HG03575 (cell line): ENCODE measurements at regions not wholly inside any gene's neighbourhood (a gene's known extent, or its start where the extent isn't known, plus 50 kb on each side); places are given as distances from the start of the nearest gene placed in this dataset.

ENCODE experiments used
- ATAC-seq: cut with Tn5 transposase; IDR thresholded peaks from one replicate; pipeline ENCODE4 v1.9.1; 2021; ENCODE audit not compliant: unreplicated experiment, insufficient number of reproducible peaks, low FRiP score; ENCODE audit errors: extremely low read depth

DNA sequence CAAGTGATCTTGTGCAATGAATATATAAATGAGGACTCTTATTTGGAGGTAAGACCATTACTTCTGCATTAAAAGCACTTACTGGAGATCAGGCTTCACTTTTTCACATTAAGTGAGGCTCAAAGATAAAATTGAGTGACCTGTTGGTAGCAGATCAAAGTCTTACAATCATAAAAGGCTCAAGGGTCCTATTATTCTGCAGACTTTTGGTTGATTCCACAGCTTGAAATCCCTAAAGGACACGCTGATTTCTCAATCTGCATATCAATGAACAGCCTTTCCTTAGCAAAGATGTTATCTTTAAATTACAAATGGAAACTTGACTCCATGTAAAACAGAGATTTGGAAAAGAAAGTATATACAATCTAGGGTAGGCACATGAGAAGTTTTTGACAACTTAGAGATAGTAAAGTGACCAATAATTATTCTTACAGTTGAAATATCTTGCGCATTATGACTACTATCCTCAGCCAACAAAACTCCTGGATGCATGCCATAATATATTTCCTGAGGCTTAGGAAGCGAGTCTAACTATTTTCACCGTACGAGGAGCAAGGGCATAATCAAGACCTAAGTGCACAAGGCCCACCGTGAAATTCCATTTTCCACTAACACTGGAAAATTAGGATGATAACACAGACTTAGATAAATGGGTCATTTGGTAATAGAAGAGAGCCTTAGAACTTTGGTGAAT is 640.7 kb downstream of the LIG4 start:
- no peak for ATAC-seq

DNA sequence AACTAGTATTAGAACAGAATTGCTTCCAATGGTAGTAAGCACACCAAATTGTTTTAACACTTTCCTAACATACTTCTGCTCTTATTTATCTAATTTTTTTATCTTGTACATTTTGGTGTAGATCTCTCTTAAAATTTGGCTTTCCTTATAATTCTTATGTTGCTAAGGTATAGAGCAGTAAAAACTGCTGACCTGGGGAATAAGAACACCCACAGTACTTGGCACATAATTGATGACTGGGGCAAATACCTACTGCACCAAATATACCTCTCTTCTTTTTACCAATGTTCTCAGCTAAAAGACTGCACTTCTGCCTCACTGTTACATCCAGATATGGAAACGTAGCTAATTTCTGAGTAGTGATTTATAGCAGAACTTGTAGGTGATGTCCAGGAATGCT is 642.2 kb downstream of the LIG4 start:
- ATAC-seq, result no peak

DNA sequence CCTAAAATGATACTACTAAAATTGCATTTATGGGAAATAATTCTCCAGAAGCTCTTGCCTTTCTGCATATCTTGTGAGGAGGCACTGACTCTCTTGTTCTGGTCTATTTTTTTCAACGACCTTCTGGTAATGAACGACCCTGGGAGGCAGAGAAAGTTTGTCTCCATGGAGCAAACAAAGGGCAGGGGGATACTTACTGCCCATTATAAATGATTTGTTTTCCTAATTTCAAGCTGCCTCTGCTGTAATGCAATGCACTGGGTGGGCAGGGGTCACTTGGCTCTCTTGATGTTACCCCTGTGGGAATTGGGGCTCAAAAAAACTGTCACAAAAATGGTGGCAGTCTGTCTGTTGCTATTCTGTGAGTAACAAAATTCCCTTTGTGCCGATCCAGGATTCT is 643.2 kb downstream of the LIG4 start:
- ATAC-seq, result no peak

GRCh38 chr13:107568181-107568580 is 647.2 kb downstream of the LIG4 start:
- ATAC-seq, result no peak

- ATAC-seq, result no peak
Observed at GRCh38 chr13:107563099-107563925, 652.0 kb downstream of the LIG4 start.

- no peak for ATAC-seq
Observed at GRCh38 chr13:107562203-107562602, 653.1 kb downstream of the LIG4 start.

- ATAC-seq, result no peak
Observed at GRCh38 chr13:107554460-107554859, 660.9 kb downstream of the LIG4 start.

DNA sequence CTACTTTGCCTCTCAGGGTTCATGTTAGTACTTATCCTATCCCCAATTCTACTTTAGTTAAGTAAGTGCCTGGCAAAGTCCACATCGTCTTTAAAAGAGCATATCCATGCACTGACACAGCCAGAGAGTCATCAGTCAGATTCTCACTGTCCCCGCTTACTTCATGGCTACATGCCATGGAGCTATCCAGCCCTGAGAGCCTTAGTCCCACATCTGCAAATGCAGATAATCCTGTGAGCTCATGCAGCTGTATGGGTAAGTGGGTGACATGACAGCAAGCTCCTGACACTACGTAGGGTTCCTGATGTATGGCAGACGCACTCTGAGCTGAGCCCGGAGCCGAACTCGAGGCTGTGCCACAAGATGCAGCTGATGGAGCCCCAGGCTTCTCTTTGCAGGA is 661.5 kb downstream of the LIG4 start:
- ATAC-seq, result no peak

- no peak for ATAC-seq
Observed at GRCh38 chr13:107551521-107551920, 663.8 kb downstream of the LIG4 start.

DNA sequence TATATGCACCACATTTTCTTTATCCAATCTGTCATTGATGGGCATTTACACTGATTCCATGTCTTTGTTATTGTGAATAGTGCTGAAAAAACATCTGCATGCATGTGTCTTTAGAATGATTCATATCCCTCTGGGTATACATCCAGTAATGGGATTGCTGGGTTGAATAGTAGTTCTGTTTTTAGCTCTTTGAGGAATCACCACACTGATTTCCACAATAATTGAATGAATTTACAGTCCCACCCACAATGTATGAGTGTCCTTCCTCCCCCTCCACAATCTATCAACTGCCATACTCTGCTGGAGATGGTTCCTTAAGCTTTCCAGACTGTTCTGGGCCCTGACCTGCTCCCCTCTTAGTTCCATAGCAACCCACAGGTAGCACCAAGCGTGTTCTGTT is 667.0 kb downstream of the LIG4 start:
- ATAC-seq, result no peak

DNA sequence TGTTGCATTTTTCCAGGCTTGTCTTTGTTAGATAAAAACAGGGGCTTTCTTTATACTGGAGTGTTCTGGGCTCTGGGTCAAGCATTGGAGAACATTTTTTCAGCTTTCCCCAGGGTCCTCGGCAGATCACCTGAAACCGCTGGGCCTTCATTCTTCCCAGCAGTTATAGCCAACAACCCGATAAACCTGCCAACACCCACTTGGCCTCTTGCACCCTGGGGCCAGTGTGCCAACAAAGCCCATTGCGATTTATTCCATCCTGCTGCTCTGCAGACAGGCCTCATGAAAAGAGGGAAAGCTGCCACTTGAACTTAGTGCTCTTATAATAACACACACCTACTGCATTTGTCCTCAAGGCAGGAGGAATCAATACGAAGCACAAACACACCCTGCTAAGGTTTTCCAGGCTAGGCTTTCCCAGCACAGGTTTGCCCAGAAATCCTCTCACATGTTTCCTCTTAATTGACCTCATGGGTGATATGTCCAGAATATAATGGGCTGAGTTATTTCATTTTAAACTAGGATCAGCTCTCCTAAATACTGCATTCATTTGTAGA is 669.3 kb downstream of the LIG4 start:
- ATAC-seq, result no peak

GRCh38 chr13:107534548-107534947 is 680.8 kb downstream of the LIG4 start:
- ATAC-seq, result no peak

- no peak for ATAC-seq
Observed at GRCh38 chr13:107531816-107532215, 683.5 kb downstream of the LIG4 start.

GRCh38 chr13:107531180-107531579 is 684.2 kb downstream of the LIG4 start:
- ATAC-seq, result no peak

- no peak for ATAC-seq
Observed at GRCh38 chr13:107529035-107529434, 686.3 kb downstream of the LIG4 start.

DNA sequence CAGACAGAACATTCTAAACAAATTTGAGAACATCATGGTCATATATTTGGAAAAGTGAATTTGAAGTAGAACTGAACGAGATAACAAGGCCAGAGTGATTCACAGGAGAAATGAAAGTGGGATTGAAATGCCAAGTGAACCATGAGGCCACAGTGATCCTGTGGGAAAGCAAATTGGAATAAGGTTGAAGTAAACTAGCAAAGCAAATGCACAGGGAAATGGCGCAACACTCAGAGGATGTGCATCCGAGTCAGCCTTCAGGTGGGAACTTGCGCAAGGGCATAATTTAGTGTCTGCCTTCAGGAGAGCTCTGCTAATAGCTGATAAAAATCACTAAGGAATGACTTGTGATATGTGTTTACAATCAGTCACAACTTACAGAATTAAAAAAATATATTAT is 696.6 kb downstream of the LIG4 start:
- ATAC-seq, result no peak

DNA sequence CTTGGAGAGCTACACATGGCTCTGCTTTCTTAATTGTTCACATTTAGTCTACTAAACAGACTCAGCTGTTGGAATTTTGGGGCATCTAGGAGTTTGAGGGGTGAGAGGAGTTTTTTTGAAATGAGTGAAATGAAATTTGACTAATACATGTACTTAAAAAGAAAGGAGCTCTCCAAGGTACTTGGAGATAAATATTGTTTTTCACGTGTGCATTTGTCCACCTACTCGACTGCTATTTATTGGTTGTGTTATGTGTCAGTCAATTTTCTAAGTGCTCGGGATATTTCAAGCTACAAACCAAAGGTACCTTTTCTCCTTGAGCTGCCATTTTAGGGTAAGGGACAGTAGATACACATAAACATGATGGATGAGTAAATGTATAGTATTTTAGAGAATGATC is 697.0 kb downstream of the LIG4 start:
- no peak for ATAC-seq

DNA sequence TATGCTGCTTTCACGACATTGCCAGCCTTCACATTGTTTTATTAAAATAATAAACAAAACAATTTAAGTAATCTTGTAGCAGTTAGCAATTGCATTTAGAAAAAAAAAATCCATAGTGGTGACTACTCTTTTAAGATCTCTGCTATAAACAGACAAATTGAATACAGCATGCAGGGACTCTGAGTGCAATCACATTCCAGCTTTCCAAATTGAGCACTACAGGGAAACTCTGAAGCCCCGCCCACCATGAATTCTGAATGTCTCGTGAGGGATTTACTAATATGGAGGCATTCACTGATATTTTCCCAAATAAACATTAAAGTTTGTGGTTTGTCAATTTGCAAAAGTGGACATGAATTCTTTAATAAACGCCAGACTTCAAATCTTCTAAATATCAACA is 698.8 kb downstream of the LIG4 start:
- ATAC-seq, result no peak

DNA sequence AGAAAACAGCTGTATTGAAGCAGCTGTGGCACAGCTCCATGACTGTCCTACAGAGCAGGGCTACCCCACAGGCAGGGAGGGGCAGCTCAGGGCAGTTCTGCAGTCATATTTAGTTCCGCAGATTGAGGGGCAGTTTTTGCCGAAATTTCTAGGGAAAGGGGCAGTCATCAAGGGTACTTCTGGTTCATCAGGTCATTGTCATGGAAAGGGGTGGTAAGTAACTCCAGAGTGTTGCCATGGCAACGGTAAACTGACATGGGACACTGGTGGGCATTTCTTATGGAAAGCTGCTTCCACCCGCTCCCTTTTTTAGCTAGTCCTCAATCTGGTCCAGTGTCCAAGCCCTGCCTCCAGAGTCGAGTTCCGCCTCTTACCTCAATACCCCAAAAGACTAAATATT is 702.8 kb downstream of the LIG4 start:
- ATAC-seq, result no peak

- ATAC-seq, result no peak
Observed at GRCh38 chr13:107497661-107498060, 717.7 kb downstream of the LIG4 start.
